ACC112 (cell line): ENCODE measurements at regions not wholly inside any gene's neighbourhood (a gene's known extent, or its start where the extent isn't known, plus 50 kb on each side); places are given as distances from the start of the nearest gene placed in this dataset.

Source experiments
- H2AFZ ChIP-seq: fragments of 200-600 bp; sonication (generic); one replicate; pipeline ENCODE4 v1.6.0; 2017; ENCODE audit warnings: antibody characterized with exemption, low read length; ENCODE audit not compliant: unreplicated experiment
- H3K27ac ChIP-seq: fragments of 200-600 bp; sonication (generic); 2 replicates; pipeline ENCODE4 v1.5.1; 2014; ENCODE audit warnings: low read depth, mild to moderate bottlenecking, antibody characterized with exemption, low read length, moderate library complexity
- H3K27me3 ChIP-seq: fragments of 200-600 bp; sonication (generic); 2 replicates; pipeline ENCODE4 v1.6.1; 2014; ENCODE audit warnings: mild to moderate bottlenecking, antibody characterized with exemption, low read length, moderate library complexity, mixed read lengths; ENCODE audit not compliant: insufficient read depth
- H3K36me3 ChIP-seq: fragments of 200-600 bp; sonication (generic); 2 replicates; pipeline ENCODE4 v1.6.1; 2016; ENCODE audit warnings: mild to moderate bottlenecking, antibody characterized with exemption, low read length, moderate library complexity, mixed read lengths; ENCODE audit not compliant: insufficient read depth
- H3K4me1 ChIP-seq: fragments of 200-600 bp; sonication (generic); one replicate; pipeline ENCODE4 v1.6.1; 2016; ENCODE audit warnings: low read length, mixed read lengths; ENCODE audit not compliant: insufficient read depth, unreplicated experiment, control insufficient read depth
- H3K4me3 ChIP-seq: fragments of 200-600 bp; sonication (generic); 2 replicates; pipeline ENCODE4 v1.5.1; 2014; ENCODE audit warnings: mild to moderate bottlenecking, low read depth, low read length
- H3K79me2 ChIP-seq: fragments of 200-600 bp; sonication (generic); one replicate; pipeline ENCODE4 v1.6.0; 2016; ENCODE audit warnings: low read length; ENCODE audit not compliant: control insufficient read depth, unreplicated experiment, insufficient read depth

DNA sequence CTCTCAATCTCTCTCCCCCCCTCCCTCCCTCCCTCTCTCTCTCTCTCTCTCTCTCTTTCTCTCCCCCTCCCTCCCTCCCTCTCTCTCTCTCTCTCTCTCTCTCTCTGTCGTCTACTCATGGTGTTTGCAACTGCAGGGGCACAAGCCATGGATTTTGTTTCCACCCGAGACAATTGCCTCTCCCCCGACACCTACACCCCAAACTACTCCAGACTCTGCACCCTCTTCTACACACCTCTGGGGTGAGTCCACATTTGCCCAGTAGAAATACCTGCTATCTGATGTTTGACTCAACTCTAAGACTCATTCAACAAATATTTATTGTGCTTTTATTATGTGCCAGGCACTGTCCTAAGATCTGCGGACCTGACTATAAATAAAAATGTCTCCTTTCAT is 93.7 kb downstream of the TMEM17 start:
- no peaks in the 10 kb centered on the region for H3K79me2 ChIP-seq
- H3K27me3 ChIP-seq, result no peaks in the 10 kb centered on the region
- H3K27ac ChIP-seq, result no peak overlapping the region
- H3K4me1 ChIP-seq, result peaks cover 11% of the 10 kb centered on the region
- no peaks in the 10 kb centered on the region for H3K36me3 ChIP-seq
- H2AFZ ChIP-seq, result no peak overlapping the region
- no peak overlapping the region for H3K4me3 ChIP-seq

DNA sequence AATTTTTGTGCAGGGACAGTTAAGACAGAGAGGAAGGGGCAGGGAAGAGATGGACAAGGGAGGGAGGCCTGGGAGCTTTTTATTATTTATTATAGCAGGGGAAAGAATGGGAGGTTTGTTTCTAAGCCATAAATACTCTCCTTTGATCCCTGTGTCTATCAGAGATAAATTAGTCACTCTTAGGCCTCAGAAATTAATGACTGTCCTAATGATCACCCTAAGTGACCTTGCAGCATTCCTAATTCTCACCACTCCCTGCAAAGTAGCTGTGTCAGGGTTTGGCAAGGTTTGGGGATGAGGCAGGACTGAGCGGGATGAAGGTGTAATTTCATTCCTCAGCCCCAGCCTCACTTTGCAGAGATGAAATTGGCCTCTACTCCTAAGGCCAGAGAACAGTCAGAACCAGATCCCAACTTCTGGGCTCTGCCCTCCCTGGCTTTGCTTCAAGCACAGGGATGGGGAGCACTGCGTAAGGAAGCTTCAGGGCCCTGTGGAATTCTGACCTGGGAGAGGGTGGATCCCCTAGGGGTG is 95.0 kb downstream of the TMEM17 start:
- Histone ChIP-seq H2AFZ (peak overlapping the region; percentile 89), H3K36me3 (no peaks in the 10 kb centered on the region), H3K4me1 (peaks cover 11% of the 10 kb centered on the region), H3K27ac (no peak overlapping the region), H3K27me3 (no peaks in the 10 kb centered on the region), H3K4me3 (no peak overlapping the region), H3K79me2 (no peaks in the 10 kb centered on the region)

DNA sequence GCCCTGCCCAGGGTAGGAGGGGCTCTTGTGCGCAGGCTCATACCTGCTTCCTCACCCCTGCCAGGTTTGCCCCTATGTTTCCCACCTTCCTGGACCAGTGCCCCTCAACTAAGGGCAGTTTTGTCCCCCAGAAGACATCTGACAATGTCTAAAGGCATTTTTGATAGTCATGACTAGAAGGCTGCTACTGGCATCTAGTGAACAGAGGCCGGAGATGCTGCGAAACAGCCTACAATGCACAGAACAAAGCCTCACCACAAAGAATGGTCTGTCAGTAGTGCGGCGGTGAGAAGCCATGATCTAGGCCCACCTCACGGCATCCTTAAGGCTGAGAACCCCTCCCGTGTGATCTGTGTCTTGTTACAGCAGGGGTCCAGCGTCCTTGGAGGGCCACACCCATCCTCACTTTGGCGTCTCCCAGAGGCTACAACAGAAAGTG is 96.0 kb downstream of the TMEM17 start:
- Histone ChIP-seq H3K36me3 (no peaks in the 10 kb centered on the region), H3K4me3 (no peak overlapping the region), H2AFZ (no peak overlapping the region), H3K27ac (no peak overlapping the region), H3K27me3 (no peaks in the 10 kb centered on the region), H3K4me1 (peaks cover 11% of the 10 kb centered on the region), H3K79me2 (no peaks in the 10 kb centered on the region)

DNA sequence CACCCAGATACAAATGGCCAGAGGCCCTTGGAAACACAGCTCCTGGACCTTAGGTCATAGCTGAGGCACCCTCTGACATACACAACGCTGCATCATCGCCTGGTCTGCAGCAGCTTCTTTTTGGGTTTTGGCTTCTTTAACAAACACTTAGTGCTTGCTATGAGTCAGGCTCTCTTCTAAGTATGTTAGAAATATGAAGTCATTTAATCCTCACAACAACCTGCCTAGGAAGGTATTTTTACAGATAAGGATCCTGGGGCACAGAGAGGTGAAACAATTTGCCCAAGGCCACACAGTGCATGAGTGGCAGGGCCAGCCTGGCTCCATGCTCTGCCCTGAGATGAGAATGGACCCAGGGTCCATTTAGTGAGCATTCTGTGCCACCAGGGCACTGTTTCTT is 96.6 kb downstream of the TMEM17 start:
- peaks cover 11% of the 10 kb centered on the region for H3K4me1 ChIP-seq
- H2AFZ ChIP-seq, result no peak overlapping the region
- no peaks in the 10 kb centered on the region for H3K27me3 ChIP-seq
- H3K27ac ChIP-seq, result no peak overlapping the region
- no peaks in the 10 kb centered on the region for H3K36me3 ChIP-seq
- no peak overlapping the region for H3K4me3 ChIP-seq
- H3K79me2 ChIP-seq, result no peaks in the 10 kb centered on the region

DNA sequence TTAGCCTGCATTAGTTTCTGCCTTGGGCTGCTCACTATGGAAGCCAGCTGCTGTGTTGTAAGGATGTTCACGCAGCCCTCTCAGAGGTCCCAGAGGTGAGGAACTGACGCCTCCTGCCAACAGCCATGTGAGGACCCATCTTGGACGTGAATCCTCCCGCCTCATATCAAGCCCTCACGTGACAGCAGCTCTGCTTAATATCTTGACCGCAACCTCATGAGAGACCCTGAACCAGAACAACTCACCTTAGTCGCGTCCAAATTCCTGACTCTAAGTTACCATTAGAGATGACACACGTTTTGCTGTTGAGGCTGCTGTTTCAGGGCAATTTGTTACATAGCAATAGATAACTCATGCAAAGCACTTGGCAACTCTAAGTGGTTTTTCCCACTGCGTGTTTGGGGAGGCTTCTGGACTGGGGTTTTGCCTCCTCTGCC is 97.7 kb downstream of the TMEM17 start:
- H2AFZ ChIP-seq, result no peak overlapping the region
- H3K79me2 ChIP-seq, result no peaks in the 10 kb centered on the region
- no peaks in the 10 kb centered on the region for H3K36me3 ChIP-seq
- no peaks in the 10 kb centered on the region for H3K27me3 ChIP-seq
- H3K27ac ChIP-seq, result no peak overlapping the region
- no peak overlapping the region for H3K4me3 ChIP-seq
- H3K4me1 ChIP-seq, result peaks cover 11% of the 10 kb centered on the region

DNA sequence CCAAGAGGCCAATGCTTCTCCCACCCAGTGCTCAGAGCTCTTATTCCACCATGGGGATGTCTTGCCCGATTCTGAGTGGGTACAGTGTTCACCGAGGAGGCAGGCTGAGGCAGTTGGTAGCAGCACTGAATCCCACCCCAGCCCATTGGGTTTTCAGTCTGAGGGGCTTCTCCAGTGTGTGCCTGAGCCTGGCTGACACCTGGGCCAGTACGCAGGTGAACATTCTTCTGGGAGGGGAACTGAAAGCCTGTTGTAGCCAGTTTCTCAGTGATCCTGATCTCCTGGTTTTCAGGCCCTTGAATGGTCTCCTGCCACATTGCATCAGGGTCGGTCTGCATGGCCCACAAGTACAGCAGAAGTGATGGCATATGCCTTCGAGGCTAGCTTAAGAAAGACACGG is 98.2 kb downstream of the TMEM17 start:
- Histone ChIP-seq H2AFZ (no peak overlapping the region), H3K4me1 (peaks cover 11% of the 10 kb centered on the region), H3K4me3 (no peak overlapping the region), H3K27me3 (no peaks in the 10 kb centered on the region), H3K79me2 (no peaks in the 10 kb centered on the region), H3K36me3 (no peaks in the 10 kb centered on the region), H3K27ac (no peak overlapping the region)

DNA sequence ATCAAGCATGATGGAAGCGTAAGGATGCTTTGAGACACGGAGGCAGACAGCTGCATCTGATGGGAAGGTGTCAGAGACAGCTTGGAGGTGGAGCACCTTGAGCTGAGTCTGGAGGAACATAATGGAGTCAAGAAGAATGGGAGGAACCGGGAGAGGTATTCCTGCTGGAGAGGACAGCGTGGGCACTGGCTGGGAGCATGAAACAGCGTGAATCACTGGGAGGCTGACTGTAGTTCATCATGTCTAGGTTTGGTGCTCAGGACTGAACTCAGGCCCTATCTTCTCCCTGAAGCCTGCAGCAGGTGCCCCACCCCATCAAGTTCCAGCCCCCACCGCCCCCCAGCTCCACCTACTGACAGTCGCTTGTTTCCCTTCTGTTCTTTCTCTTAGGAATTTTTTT is 98.6 kb downstream of the TMEM17 start:
- Histone ChIP-seq H2AFZ (no peak overlapping the region), H3K27ac (no peak overlapping the region), H3K36me3 (no peaks in the 10 kb centered on the region), H3K4me3 (no peak overlapping the region), H3K79me2 (no peaks in the 10 kb centered on the region), H3K27me3 (no peaks in the 10 kb centered on the region), H3K4me1 (peaks cover 11% of the 10 kb centered on the region)

DNA sequence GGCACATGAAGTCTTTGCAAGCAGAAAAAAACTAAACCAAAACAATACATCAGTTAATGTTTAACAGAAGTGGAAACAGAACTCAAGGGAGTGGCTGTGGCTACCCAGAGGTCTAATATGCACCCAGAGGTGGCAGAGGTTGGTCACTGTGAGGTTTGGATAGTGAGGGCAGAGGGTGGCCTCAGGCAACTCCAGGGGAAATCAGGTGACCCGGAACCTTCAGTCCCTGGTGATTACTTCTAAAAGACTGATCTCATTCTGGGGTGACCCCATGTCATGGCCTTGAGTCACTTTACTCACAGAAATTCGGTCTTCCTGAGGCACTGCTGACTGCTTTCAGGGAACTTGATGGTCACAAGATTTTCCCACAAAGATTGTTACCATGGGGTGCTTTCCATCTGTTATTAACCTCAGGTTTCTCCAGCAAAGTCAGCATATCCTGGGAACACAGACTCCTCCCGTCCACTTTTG is 99.4 kb downstream of the TMEM17 start:
- Histone ChIP-seq H2AFZ (no peak overlapping the region), H3K4me1 (peaks cover 7% of the 10 kb centered on the region), H3K27ac (no peak overlapping the region), H3K79me2 (no peaks in the 10 kb centered on the region), H3K27me3 (no peaks in the 10 kb centered on the region), H3K4me3 (no peak overlapping the region), H3K36me3 (no peaks in the 10 kb centered on the region)

DNA sequence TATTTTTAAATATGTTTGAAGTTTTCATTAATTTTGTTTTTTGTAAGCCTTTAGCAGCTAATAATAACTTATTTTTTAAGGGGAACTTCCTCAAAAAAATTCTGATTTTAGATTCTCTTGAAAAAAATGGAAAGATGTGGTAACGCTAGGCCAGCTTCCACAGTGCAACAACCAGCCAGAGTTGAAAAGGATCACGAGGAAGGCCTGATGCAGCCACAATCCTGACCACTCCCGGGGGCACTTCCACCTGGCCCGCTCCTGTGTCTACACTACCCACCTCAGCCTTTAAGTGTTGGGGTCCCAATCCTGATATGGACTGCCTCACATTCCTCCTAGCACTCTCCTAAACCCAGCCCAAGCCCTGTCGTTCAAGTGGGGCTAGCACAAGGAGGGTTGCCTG is 101.1 kb downstream of the TMEM17 start:
- H3K79me2 ChIP-seq, result no peaks in the 10 kb centered on the region
- no peak overlapping the region for H3K27ac ChIP-seq
- no peaks in the 10 kb centered on the region for H3K36me3 ChIP-seq
- no peaks in the 10 kb centered on the region for H3K4me1 ChIP-seq
- no peaks in the 10 kb centered on the region for H3K27me3 ChIP-seq
- no peak overlapping the region for H2AFZ ChIP-seq
- no peak overlapping the region for H3K4me3 ChIP-seq

DNA sequence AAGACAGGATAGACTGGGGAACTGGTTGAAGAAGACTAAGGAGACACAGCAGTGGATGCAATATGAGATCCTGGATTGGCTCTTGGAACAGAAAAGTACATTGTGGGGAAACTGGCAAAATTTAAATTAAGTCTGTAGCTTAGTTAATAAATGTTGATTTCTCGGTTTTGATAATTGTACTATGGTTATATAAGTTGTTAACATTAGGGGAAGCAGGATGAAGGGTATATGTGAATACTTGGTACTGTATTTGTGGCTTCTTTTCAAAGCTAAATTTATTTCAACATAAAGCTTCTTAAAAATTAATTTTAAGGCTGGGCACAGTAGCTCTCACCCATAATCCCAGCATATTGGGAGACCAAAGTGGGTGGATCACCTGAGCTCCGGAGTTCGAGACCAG is 103.8 kb downstream of the TMEM17 start:
- H3K79me2 ChIP-seq, result no peaks in the 10 kb centered on the region
- no peaks in the 10 kb centered on the region for H3K36me3 ChIP-seq
- H3K4me3 ChIP-seq, result no peak overlapping the region
- no peaks in the 10 kb centered on the region for H3K4me1 ChIP-seq
- H2AFZ ChIP-seq, result no peak overlapping the region
- no peaks in the 10 kb centered on the region for H3K27me3 ChIP-seq
- H3K27ac ChIP-seq, result no peak overlapping the region

DNA sequence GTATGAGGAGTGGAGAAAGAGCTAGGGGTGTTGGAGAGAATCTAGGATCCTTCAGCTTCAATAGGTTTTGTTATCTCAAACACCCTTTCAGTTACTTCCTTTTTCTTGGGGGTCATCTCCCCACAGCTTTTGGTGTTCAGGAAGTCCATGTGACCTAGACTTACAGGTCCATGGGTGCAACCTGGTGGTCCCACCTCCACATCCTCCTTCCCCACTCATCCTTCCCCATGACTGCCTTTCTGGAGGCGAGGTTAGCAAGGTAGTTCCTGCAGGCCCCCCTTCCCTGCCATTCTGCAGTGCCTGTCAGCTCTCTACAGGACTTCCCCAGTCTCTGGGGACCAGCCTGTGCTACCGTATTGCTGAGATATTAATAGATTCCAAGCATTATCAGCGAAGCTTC is 107.6 kb downstream of the TMEM17 start:
- Histone ChIP-seq H3K27me3 (no peaks in the 10 kb centered on the region), H3K79me2 (no peaks in the 10 kb centered on the region), H3K27ac (no peak overlapping the region), H3K4me1 (no peaks in the 10 kb centered on the region), H3K4me3 (no peak overlapping the region), H3K36me3 (no peaks in the 10 kb centered on the region), H2AFZ (no peak overlapping the region)
